Mucosa of descending colon (tissue), 3 donors: ENCODE measurements at regions not wholly inside any gene's neighbourhood (a gene's known extent, or its start where the extent isn't known, plus 50 kb on each side); places are given as distances from the start of the nearest gene placed in this dataset.

Experiments
- ATAC-seq: fragments of 200-7000 bp; cut with Tn5 transposase; one replicate; pipeline ENCODE4 v1.9.1; 2020; ENCODE audit warnings: mild to moderate bottlenecking, moderate library complexity
- DNase-seq, 3 donors: peaks; one replicate each; pipeline ENCODE4 v3.0.0-alpha.2; 2020
- H3K36me3 ChIP-seq: fragments of 200-600 bp; one replicate; pipeline ENCODE4 v1.8.0; 2021; ENCODE audit warnings: low read depth, mild to moderate bottlenecking
- H3K4me1 ChIP-seq: fragments of 200-600 bp; one replicate; pipeline ENCODE4 v1.8.0; 2021; ENCODE audit warnings: low read depth, mild to moderate bottlenecking
- H3K4me3 ChIP-seq: fragments of 200-600 bp; one replicate; pipeline ENCODE4 v1.8.0; 2021; ENCODE audit warnings: mild to moderate bottlenecking
- H3K9me3 ChIP-seq: fragments of 200-600 bp; one replicate; pipeline ENCODE4 v1.8.0; 2021; ENCODE audit warnings: mild to moderate bottlenecking
- intact Hi-C, 2 donors: fragments of 100-400 bp; cut with DNase I in 1 of 2; cut with micrococcal nuclease in 1 of 2; formaldehyde crosslinking; loops; one replicate each; pipeline versions ENCODE4 v1.11.0 to v1.11.1; 2022; cut with DNase I, micrococcal nuclease
- TF ChIP-seq, protein P1 (sequence below): fragments of 200-600 bp; IDR thresholded peaks from one replicate; pipeline ENCODE4 v1.8.0; 2022; ENCODE audit warnings: antibody characterized with exemption, mild to moderate bottlenecking
- donor health status: DM: no; HTN: no; CAD: no; lungs with moderate emphysema.
- donor health status: DM: no; HTN: no; CAD: no.
- donor health status: DM: no; HTN: yes; CAD: no.

DNA sequence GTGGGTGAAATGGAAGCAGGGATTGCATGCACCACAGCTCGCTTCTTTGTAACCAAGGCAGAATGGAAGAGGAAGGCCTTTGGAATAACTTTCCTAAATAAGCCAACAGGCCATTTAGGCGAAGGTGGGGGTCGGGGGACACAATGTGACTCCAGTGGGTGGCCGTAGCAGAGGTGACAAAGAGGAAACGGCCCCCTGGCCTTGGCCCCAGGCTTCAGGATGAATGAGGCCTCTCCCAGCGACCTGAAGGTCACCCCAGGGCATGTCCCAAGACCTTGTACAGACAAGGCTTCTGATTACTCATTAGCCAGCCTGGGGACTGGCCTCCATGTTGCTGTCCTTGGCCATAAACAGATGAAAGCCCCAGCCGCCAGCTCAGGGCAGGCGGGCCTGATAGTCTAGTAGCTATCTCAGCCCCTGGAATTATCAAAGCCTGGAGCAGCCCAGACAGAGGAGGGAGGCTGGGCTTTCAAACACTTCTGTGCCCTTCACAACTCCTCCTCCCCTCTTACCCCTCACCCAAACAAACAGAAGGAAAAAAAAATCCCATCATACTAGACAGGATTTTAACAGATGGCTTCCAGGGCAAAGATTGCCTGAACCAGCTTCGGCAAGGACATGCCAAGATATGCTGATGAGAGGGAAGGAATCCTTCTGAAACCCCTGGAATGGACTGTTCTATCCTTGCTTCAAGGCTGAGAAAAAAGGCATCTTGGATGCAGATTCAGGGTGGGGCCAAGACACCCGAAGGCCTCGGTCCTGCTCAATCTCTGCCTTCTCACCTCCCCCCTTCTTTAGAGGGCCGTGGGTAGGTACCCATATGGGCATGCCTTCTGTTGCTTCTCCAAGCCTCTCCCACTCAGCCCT is 142.3 kb upstream of the PARP11 start:
- Histone ChIP-seq H3K9me3 (no peaks in the 10 kb centered on the region), H3K4me1 (peaks cover 4% of the 10 kb centered on the region), H3K36me3 (no peaks in the 10 kb centered on the region), H3K4me3 (no peak overlapping the region)
- intact Hi-C loops = no loop called here
- DNase-seq (peak; percentile 65 to 87 (median 70)), ATAC-seq (peak; percentile 95)
- TF ChIP-seq, protein P1, sequence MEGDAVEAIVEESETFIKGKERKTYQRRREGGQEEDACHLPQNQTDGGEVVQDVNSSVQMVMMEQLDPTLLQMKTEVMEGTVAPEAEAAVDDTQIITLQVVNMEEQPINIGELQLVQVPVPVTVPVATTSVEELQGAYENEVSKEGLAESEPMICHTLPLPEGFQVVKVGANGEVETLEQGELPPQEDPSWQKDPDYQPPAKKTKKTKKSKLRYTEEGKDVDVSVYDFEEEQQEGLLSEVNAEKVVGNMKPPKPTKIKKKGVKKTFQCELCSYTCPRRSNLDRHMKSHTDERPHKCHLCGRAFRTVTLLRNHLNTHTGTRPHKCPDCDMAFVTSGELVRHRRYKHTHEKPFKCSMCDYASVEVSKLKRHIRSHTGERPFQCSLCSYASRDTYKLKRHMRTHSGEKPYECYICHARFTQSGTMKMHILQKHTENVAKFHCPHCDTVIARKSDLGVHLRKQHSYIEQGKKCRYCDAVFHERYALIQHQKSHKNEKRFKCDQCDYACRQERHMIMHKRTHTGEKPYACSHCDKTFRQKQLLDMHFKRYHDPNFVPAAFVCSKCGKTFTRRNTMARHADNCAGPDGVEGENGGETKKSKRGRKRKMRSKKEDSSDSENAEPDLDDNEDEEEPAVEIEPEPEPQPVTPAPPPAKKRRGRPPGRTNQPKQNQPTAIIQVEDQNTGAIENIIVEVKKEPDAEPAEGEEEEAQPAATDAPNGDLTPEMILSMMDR = no peak

DNA sequence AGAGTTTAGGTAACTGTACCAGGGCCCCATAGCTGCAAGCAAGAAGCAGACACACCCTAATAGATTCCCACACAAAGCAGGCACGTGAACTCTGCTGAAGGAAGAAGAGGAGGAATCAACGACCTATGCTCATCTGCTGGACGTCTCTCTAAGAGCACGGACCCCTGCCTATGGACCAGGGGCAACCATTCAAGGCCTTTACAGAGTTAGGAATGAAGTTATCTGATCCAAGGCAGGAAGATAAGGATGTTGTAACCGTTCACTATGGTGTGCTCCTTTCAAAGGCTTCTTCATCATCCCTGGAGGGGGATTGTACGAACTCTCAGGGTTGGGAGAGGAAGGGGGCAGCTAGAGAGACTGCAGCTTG is 141.6 kb upstream of the PARP11 start:
- Histone ChIP-seq H3K4me1 (peaks cover 4% of the 10 kb centered on the region), H3K4me3 (no peak overlapping the region), H3K36me3 (no peaks in the 10 kb centered on the region), H3K9me3 (no peaks in the 10 kb centered on the region)
- intact Hi-C loops = no loop called here
- DNase-seq (no peak), ATAC-seq (no peak)
- TF ChIP-seq, protein P1 = no peak

DNA sequence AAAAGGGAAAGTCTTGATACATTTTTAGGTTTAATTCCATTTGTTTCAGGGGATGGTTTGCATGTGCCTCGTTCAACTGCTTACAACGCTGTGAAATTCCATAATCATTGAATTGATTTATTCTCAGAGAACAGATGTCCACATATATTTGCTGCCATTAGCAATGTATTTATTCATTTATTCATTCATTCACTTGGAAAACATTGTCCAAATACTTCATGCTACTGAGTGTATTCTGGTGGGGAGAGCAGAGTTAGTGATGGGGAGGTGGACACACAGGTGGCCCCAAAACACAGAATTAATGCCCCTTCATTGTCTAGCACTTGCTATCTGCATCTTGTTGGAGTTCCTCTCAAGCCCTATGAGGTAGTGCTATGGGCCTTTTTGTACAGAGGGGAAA is 141.2 kb upstream of the PARP11 start:
- peaks cover 4% of the 10 kb centered on the region for H3K4me1 ChIP-seq
- ATAC-seq = no peak
- intact Hi-C loops = no loop called here

DNA sequence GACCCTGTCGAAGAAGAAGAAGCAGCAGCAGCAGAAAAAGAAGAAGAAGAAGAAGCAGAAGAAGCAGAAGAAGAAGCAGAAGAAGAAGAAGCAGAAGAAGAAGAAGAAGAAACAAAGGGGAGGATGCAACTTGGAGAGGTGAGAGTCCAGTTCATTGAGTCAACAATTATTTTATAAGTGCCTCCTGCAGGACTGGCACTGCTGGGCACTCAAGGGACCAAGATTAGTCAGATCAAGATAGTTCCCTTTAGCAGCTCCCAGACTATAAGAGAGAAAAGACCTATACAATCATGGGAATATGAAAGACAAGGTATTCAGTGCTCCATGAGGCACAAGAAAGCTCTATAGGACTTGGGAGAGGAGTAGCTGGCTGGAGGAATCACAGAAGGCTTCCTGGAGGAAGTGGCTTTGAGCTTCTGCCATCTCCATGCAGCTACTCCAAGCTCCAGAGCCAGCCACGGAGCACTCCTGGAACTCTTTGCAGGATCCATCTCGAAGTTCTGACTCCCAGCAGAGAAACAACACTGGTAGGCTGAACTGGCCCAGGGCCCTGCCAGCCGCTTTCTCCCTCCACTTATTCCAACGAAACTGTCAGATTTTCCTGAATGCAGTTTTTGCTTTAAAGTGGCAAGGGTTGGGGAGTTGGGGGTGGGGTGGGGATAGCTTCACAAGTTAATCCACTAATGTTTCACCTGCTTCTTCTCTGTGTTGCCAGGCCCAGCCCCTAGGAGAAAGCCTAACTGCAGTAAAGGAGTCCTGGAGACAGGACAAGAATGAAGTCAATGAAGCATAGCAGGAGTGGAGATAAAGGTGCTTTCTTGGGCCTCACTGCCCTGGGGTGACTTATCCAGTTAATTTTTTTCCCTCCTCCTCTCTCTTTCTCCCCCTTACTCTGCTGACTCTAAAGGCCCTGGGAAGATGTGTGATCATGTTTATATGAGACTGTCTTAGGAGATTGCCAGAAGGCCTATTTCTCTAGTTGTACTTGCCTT is 140.1 kb upstream of the PARP11 start:
- peak; percentile 54 for ATAC-seq
- TF ChIP-seq, protein P1 = no peak
- Histone ChIP-seq H3K36me3 (no peaks in the 10 kb centered on the region), H3K9me3 (no peaks in the 10 kb centered on the region), H3K4me3 (no peak overlapping the region), H3K4me1 (peaks cover 4% of the 10 kb centered on the region)
- intact Hi-C loops = no loop called here
- no peak for DNase-seq

More for the DNA sequence above, 141.2 kb upstream of the PARP11 start:
- no peak for DNase-seq
- TF ChIP-seq, protein P1 = no peak
- Histone ChIP-seq H3K9me3 (no peaks in the 10 kb centered on the region), H3K4me3 (no peak overlapping the region), H3K36me3 (no peaks in the 10 kb centered on the region)

DNA sequence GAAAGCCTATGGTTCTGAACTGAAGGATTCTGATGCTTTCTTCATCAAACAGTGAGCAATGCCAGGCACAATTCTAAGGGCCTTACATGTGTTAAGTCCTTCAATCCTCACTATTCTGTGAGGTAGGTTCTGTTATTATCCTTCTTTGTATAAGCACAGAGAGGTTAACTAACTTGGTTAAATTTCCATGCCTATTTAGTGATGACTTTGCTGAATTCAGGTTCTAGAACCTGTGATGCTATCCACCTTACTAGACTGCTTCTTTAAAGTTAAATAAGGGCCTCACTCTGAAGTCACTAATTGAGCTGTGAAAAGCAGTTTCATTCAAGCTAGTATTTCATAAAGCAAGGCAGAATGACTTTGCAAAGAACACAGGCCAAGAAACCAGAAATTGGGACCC is 138.9 kb upstream of the PARP11 start:
- H3K9me3 ChIP-seq = no peaks in the 10 kb centered on the region
- no peak overlapping the region for H3K4me3 ChIP-seq
- ATAC-seq = no peak
- intact Hi-C loops = no loop called here
- no peaks in the 10 kb centered on the region for H3K36me3 ChIP-seq
- TF ChIP-seq, protein P1 = no peak
- no peak for DNase-seq
- peaks cover 4% of the 10 kb centered on the region for H3K4me1 ChIP-seq
